ENCODE measurements at regions not wholly inside any gene's neighbourhood (a gene's known extent, or its start where the extent isn't known, plus 50 kb on each side); places are given as distances from the start of the nearest gene placed in this dataset.

DNA sequence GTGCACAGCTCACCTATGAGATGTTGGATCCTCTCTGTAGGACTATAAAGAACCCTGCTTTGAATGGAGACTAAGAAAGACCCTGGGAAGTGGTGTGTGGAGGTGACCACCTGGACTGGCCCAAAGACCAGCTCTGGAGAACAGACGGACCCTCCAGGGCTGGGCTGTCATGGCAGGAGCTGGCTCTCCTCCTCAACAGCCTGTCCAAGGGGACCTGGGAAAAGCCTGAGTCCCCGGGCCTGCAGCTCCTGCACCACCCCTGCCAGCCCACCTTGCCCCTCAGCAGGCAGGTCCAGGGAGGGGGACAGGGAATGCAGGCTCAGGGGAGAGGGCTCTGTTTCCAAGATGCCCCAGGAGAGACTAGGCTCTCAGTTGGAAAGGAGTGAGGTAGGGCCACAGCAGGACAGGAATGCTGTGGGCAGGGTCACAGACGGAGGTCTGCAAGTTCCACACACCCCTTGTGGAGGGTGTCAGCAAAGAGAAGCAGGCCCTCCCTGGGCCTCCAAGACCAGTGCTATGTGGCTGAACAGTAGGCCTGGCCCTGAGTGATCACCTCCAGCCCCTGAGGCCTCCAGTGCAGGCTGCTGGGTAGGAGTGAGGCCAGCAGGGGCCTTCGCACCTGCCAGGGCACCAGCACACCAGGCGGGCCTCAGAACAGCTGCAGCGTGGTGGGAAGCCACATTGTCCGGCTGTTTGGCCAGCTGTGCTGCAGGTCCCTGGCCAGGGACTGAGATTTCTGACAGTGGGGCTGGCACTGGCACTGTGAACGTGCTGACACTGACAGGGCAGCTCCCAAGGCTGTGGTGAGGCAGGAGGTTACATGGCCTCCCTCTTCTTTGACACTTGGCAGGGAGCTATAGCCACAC, 86.4 kb upstream of the OTOS start:
- DNase-seq (ENCODE audit: low spot score) = no peak
- TF ChIP-seq, protein P1, sequence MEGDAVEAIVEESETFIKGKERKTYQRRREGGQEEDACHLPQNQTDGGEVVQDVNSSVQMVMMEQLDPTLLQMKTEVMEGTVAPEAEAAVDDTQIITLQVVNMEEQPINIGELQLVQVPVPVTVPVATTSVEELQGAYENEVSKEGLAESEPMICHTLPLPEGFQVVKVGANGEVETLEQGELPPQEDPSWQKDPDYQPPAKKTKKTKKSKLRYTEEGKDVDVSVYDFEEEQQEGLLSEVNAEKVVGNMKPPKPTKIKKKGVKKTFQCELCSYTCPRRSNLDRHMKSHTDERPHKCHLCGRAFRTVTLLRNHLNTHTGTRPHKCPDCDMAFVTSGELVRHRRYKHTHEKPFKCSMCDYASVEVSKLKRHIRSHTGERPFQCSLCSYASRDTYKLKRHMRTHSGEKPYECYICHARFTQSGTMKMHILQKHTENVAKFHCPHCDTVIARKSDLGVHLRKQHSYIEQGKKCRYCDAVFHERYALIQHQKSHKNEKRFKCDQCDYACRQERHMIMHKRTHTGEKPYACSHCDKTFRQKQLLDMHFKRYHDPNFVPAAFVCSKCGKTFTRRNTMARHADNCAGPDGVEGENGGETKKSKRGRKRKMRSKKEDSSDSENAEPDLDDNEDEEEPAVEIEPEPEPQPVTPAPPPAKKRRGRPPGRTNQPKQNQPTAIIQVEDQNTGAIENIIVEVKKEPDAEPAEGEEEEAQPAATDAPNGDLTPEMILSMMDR (IDR thresholded peaks at IDR 0.05; ENCODE audit: extremely low read depth, insufficient read depth, missing control alignments) = no peak
- in situ Hi-C loops (cut with MboI; ENCODE audit: low pct_unique_long_range_greater_than_20kb, low sequenced_read_pairs, unreplicated experiment) = no loop called here

DNA sequence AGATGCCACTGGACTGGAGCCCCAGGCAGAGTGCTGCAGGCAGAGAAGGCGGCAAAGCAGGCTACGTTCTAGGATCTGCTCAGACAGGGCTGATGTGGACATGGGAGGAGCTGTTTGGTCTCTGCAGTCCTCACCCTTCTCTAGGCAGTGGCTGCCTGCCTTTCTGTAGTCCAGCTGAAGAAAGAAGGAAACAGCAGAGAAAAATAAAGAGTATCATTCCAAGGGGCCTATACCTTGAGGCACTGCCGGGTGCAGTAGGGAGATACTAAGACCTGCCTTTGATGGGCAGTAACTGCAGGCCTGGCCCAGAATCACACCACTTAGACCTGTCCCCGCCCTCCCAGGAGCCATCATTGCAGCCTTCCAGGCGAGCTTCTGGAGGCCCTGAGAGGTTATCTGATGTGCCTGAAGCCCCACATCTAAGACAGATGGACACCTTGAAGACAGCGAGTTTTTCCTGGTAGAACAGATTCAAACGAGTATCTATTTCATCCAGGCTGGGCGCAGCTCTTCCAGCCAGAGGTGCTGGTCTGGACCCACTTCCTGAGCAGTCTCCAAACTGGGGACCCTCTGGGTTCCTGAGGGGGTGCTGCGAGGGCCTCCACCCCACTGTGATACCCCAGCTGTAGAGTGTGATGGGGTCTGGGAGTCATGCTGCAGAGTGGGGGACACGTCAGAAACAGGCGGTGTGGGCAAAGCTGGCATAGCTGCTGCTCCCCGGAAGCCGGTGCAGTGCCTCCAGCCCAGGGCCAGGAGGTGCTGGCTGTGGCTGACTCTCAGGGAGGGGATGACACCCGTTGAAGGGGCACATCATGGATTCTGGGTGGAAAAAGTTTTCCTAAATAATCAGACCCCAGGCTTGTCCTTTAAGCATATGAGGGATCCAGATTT, 87.3 kb upstream of the OTOS start:
- in situ Hi-C loops (cut with MboI; ENCODE audit: low pct_unique_long_range_greater_than_20kb, low sequenced_read_pairs, unreplicated experiment) = no loop called here
- no peak for DNase-seq (ENCODE audit: low spot score)

GRCh38 chr2:240229005-240229404, 88.5 kb upstream of the OTOS start:
- no peak for DNase-seq (ENCODE audit: low spot score)
- TF ChIP-seq, protein P1 (IDR thresholded peaks at IDR 0.05; ENCODE audit: extremely low read depth, insufficient read depth, missing control alignments) = no peak
- in situ Hi-C loops (cut with MboI; ENCODE audit: low pct_unique_long_range_greater_than_20kb, low sequenced_read_pairs, unreplicated experiment) = no loop called here

More for the DNA sequence above, 87.3 kb upstream of the OTOS start:
- TF ChIP-seq, protein P1 (IDR thresholded peaks at IDR 0.05; ENCODE audit: extremely low read depth, insufficient read depth, missing control alignments) = no peak

DNA sequence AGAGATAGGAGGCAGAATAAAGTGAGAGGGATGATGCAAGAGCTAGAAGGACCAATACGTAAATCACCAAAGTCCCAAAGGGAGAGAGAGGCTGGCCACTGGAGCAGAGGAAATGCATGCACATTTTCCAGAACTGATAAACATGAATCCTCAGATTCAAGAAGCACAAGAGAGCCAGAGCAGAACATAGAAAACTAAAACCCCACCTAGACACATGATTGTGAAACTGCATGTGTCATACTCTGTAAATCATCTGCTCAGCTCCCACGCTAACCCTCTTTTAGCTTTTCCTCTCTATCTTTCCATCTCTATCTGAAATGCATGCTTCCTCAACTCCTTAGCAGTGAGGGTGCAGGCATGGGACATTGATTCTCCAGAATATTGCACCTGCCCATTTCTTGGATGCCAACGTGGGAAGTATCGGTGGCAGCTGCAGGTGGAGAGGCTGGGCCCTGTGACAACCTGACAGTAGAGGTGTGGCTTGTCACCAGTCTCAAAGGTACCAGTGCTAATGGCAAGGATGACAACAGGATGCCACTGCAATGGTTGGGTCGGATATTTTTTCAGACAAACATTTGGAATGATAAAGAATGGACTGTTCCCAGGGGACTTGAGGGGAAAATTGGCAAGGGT, 89.3 kb upstream of the OTOS start:
- in situ Hi-C loops (cut with MboI; ENCODE audit: low pct_unique_long_range_greater_than_20kb, low sequenced_read_pairs, unreplicated experiment) = no loop called here
- no peak for DNase-seq (ENCODE audit: low spot score)
- TF ChIP-seq, protein P1 (IDR thresholded peaks at IDR 0.05; ENCODE audit: extremely low read depth, insufficient read depth, missing control alignments) = no peak

DNA sequence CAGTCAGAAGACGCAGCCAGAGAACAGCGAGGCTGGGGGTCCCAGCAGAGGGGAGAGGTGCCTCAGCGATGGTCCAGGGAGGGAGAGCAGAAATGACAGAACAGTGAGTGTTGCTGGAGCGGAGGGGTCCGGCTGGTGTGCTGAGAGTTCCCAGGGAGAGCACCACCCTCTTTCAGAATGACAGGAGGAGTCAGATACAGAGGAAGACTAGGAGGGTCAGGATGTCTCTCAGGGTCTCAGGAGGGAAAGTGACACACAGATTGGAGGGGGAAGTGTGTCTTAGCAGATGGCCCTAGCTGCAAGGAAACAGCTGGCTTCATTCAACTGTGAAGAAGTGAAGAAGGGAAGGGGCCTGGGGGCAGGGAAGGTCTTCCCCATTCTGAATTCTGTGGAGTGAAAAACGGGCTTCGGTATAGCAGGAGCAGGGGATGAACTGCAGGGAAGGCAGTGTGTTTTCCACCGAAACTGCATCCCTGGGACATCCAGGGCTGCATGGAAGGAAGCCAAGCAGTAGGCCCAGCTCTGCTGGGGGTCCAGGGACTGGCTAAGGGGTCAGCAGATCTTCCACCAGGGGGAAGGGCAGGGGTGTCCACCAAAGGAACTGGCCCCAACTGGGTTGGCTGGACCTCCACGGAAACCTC, 90.0 kb upstream of the OTOS start:
- TF ChIP-seq, protein P1 (IDR thresholded peaks at IDR 0.05; ENCODE audit: extremely low read depth, insufficient read depth, missing control alignments) = no peak
- in situ Hi-C loops (cut with MboI; ENCODE audit: low pct_unique_long_range_greater_than_20kb, low sequenced_read_pairs, unreplicated experiment) = no loop called here
- no peak for DNase-seq (ENCODE audit: low spot score)

DNA sequence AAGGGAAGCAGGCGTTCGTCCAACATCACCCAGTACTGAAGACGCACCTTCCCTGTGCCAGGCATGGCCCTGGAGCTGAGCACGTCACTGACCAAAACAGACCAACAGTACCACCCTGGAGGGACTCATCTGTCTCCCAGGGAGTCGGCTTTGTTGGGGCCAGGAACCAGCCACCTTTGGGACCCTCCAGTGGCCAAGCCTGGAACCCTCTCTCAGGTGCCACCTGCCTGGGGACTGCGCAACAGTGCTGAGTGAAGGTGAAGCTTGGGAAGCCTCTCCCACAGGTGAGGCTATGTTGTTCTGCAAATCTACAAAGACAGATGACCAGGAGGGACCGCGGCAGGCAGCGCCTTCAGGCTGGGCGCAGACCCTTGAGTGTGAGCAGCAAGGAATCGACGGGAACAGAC, 91.4 kb upstream of the OTOS start:
- no peak for DNase-seq (ENCODE audit: low spot score)
- in situ Hi-C loops (cut with MboI; ENCODE audit: low pct_unique_long_range_greater_than_20kb, low sequenced_read_pairs, unreplicated experiment) = no loop called here
- TF ChIP-seq, protein P1 (IDR thresholded peaks at IDR 0.05; ENCODE audit: extremely low read depth, insufficient read depth, missing control alignments) = no peak
